Skeletal muscle satellite cell (primary cell): ENCODE measurements at regions not wholly inside any gene's neighbourhood (a gene's known extent, or its start where the extent isn't known, plus 50 kb on each side); places are given as distances from the start of the nearest gene placed in this dataset.
"Not testable (repeated sequence)": the region's sequence is repeated elsewhere in the genome, so short reads cannot be mapped to it uniquely, and the experiment has no call there.

Source experiments
- H3K27me3 ChIP-seq: 2 replicates; pipeline ENCODE4 v1.7.0; 2013; ENCODE audit warnings: low read length; ENCODE audit not compliant: control insufficient read depth, insufficient read depth
- H3K36me3 ChIP-seq: 2 replicates; pipeline ENCODE4 v1.7.0; 2013; ENCODE audit warnings: mild to moderate bottlenecking, control low read depth, low read length; ENCODE audit not compliant: insufficient read depth
- H3K4me1 ChIP-seq: 2 replicates; pipeline ENCODE4 v1.7.0; 2013; ENCODE audit warnings: low read length; ENCODE audit not compliant: control insufficient read depth, insufficient read depth
- H3K4me2 ChIP-seq: 2 replicates; pipeline ENCODE4 v1.7.0; 2013; ENCODE audit warnings: mild to moderate bottlenecking, low read length
- H3K4me3 ChIP-seq: 2 replicates; pipeline ENCODE4 v1.7.0; 2013; ENCODE audit warnings: low read length
- H3K9ac ChIP-seq: 2 replicates; pipeline ENCODE4 v1.7.0; 2013; ENCODE audit warnings: mild to moderate bottlenecking, low read depth, low read length, moderate library complexity
- H3K9me3 ChIP-seq: replicated peaks from 2 replicates; pipeline ENCODE4 v1.7.0; 2013; ENCODE audit warnings: mild to moderate bottlenecking, control low read depth, low read length

GRCh38 chr12:108421082-108421481, 82.0 kb upstream of the CMKLR1 start:
- not testable (repeated sequence) for H3K9ac ChIP-seq, H3K9me3 ChIP-seq, H3K4me3 ChIP-seq, H3K36me3 ChIP-seq, H3K27me3 ChIP-seq, H3K4me2 ChIP-seq
- H3K4me1 ChIP-seq: peaks cover 10% of the 10 kb centered on the region

- H3K4me2 ChIP-seq, H3K9me3 ChIP-seq, H3K4me1 ChIP-seq, H3K27me3 ChIP-seq, H3K9ac ChIP-seq, H3K36me3 ChIP-seq, H3K4me3 ChIP-seq: not testable (repeated sequence)
Observed at GRCh38 chr12:108420421-108420820, 81.3 kb upstream of the CMKLR1 start.

- Histone ChIP-seq H3K4me3 (no peak overlapping the region), H3K4me2 (no peak overlapping the region), H3K9me3 (no peaks in the 10 kb centered on the region), H3K27me3 (no peaks in the 10 kb centered on the region), H3K4me1 (peaks cover 4% of the 10 kb centered on the region), H3K36me3 (no peaks in the 10 kb centered on the region), H3K9ac (no peak overlapping the region)
Observed at GRCh38 chr12:108419949-108420348, 80.8 kb upstream of the CMKLR1 start.

GRCh38 chr12:108418164-108418890, 79.2 kb upstream of the CMKLR1 start:
- Histone ChIP-seq H3K27me3 (peaks cover 7% of the 10 kb centered on the region), H3K36me3 (no peaks in the 10 kb centered on the region), H3K4me1 (peaks cover 4% of the 10 kb centered on the region), H3K9ac (no peak overlapping the region), H3K4me2 (no peak overlapping the region), H3K4me3 (no peak overlapping the region), H3K9me3 (no peaks in the 10 kb centered on the region)

- H3K9me3 ChIP-seq: no peaks in the 10 kb centered on the region
- H3K36me3 ChIP-seq: no peaks in the 10 kb centered on the region
- H3K4me2 ChIP-seq: no peak overlapping the region
- peaks cover 4% of the 10 kb centered on the region for H3K4me1 ChIP-seq
- no peak overlapping the region for H3K4me3 ChIP-seq
- H3K9ac ChIP-seq: no peak overlapping the region
- H3K27me3 ChIP-seq: peaks cover 24% of the 10 kb centered on the region
Observed at GRCh38 chr12:108414021-108414420, 74.9 kb upstream of the CMKLR1 start.

GRCh38 chr12:108410689-108411088, 71.6 kb upstream of the CMKLR1 start:
- no peaks in the 10 kb centered on the region for H3K36me3 ChIP-seq
- no peak overlapping the region for H3K4me2 ChIP-seq
- H3K4me1 ChIP-seq: no peaks in the 10 kb centered on the region
- H3K4me3 ChIP-seq: no peak overlapping the region
- H3K9me3 ChIP-seq: no peaks in the 10 kb centered on the region
- H3K27me3 ChIP-seq: peaks cover 24% of the 10 kb centered on the region
- H3K9ac ChIP-seq: no peak overlapping the region

GRCh38 chr12:108409481-108409880, 70.4 kb upstream of the CMKLR1 start:
- H3K9me3 ChIP-seq: no peaks in the 10 kb centered on the region
- no peak overlapping the region for H3K4me2 ChIP-seq
- no peaks in the 10 kb centered on the region for H3K4me1 ChIP-seq
- H3K27me3 ChIP-seq: peaks cover 22% of the 10 kb centered on the region
- H3K36me3 ChIP-seq: no peaks in the 10 kb centered on the region
- no peak overlapping the region for H3K4me3 ChIP-seq
- no peak overlapping the region for H3K9ac ChIP-seq

- Histone ChIP-seq H3K9ac (no peak overlapping the region), H3K4me3 (no peak overlapping the region), H3K36me3 (no peaks in the 10 kb centered on the region), H3K9me3 (no peaks in the 10 kb centered on the region), H3K4me1 (no peaks in the 10 kb centered on the region), H3K27me3 (peaks cover 14% of the 10 kb centered on the region), H3K4me2 (no peak overlapping the region)
Observed at GRCh38 chr12:108403952-108404351, 64.8 kb upstream of the CMKLR1 start.

- no peak overlapping the region for H3K4me2 ChIP-seq
- peaks cover 15% of the 10 kb centered on the region for H3K27me3 ChIP-seq
- no peaks in the 10 kb centered on the region for H3K4me1 ChIP-seq
- no peak overlapping the region for H3K4me3 ChIP-seq
- no peaks in the 10 kb centered on the region for H3K36me3 ChIP-seq
- no peaks in the 10 kb centered on the region for H3K9me3 ChIP-seq
- no peak overlapping the region for H3K9ac ChIP-seq
Observed at GRCh38 chr12:108401964-108402363, 62.9 kb upstream of the CMKLR1 start.

- Histone ChIP-seq H3K4me3 (no peak overlapping the region), H3K27me3 (peaks cover 15% of the 10 kb centered on the region), H3K9me3 (no peaks in the 10 kb centered on the region), H3K36me3 (no peaks in the 10 kb centered on the region), H3K4me2 (no peak overlapping the region), H3K9ac (no peak overlapping the region), H3K4me1 (no peaks in the 10 kb centered on the region)
Observed at GRCh38 chr12:108400900-108401480, 61.9 kb upstream of the CMKLR1 start.

- Histone ChIP-seq H3K4me3 (no peak overlapping the region), H3K36me3 (no peaks in the 10 kb centered on the region), H3K27me3 (peaks cover 15% of the 10 kb centered on the region)
Observed at GRCh38 chr12:108400481-108400880, 61.4 kb upstream of the CMKLR1 start.

GRCh38 chr12:108400056-108400455, 60.9 kb upstream of the CMKLR1 start:
- no peaks in the 10 kb centered on the region for H3K4me1 ChIP-seq
- no peaks in the 10 kb centered on the region for H3K9me3 ChIP-seq
- no peak overlapping the region for H3K4me2 ChIP-seq
- no peak overlapping the region for H3K9ac ChIP-seq
- H3K4me3 ChIP-seq: no peak overlapping the region
- H3K27me3 ChIP-seq: peaks cover 15% of the 10 kb centered on the region
- no peaks in the 10 kb centered on the region for H3K36me3 ChIP-seq

More at GRCh38 chr12:108400481-108400880, 61.4 kb upstream of the CMKLR1 start:
- Histone ChIP-seq H3K4me2 (no peak overlapping the region), H3K4me1 (no peaks in the 10 kb centered on the region), H3K9ac (no peak overlapping the region), H3K9me3 (no peaks in the 10 kb centered on the region)
